T1000 (cell line): ENCODE measurements at regions not wholly inside any gene's neighbourhood (a gene's known extent, or its start where the extent isn't known, plus 50 kb on each side); places are given as distances from the start of the nearest gene placed in this dataset.
"Not testable (repeated sequence)": the region's sequence is repeated elsewhere in the genome, so short reads cannot be mapped to it uniquely, and the experiment has no call there.

ENCODE experiments used
- DNase-seq: peaks from one replicate; lab custom pipeline; 2025; ENCODE audit warnings: mixed read lengths; lab: John Stamatoyannopoulos, UW

GRCh38 chr10:77740396-77740795 is 102.8 kb upstream of the KCNMA1 start:
- not testable (repeated sequence) for DNase-seq

GRCh38 chr10:77738496-77739158 is 101.0 kb upstream of the KCNMA1 start:
- DNase-seq = no peak

- no peak for DNase-seq
Measured at GRCh38 chr10:77737608-77738007, 100.0 kb upstream of the KCNMA1 start.

GRCh38 chr10:77735136-77735535 is 97.5 kb upstream of the KCNMA1 start:
- DNase-seq = not testable (repeated sequence)

- no peak for DNase-seq
Measured at GRCh38 chr10:77732213-77733003, 94.8 kb upstream of the KCNMA1 start.

GRCh38 chr10:77727481-77727880 is 89.9 kb upstream of the KCNMA1 start:
- DNase-seq = no peak

- DNase-seq = no peak
Measured at GRCh38 chr10:77726732-77727131, 89.1 kb upstream of the KCNMA1 start.

GRCh38 chr10:77726301-77726700 is 88.7 kb upstream of the KCNMA1 start:
- DNase-seq = no peak

GRCh38 chr10:77724820-77725219 is 87.2 kb upstream of the KCNMA1 start:
- no peak for DNase-seq

GRCh38 chr10:77723376-77723775 is 85.8 kb upstream of the KCNMA1 start:
- DNase-seq = no peak

- DNase-seq = not testable (repeated sequence)
Measured at GRCh38 chr10:77722956-77723355, 85.3 kb upstream of the KCNMA1 start.

GRCh38 chr10:77721815-77722214 is 84.2 kb upstream of the KCNMA1 start:
- no peak for DNase-seq

- DNase-seq = no peak
Measured at GRCh38 chr10:77718957-77719356, 81.3 kb upstream of the KCNMA1 start.

- not testable (repeated sequence) for DNase-seq
Measured at GRCh38 chr10:77718312-77718711, 80.7 kb upstream of the KCNMA1 start.

GRCh38 chr10:77717336-77717735 is 79.7 kb upstream of the KCNMA1 start:
- no peak for DNase-seq

GRCh38 chr10:77716458-77717317 is 79.1 kb upstream of the KCNMA1 start:
- DNase-seq = no peak

GRCh38 chr10:77715536-77715935 is 77.9 kb upstream of the KCNMA1 start:
- DNase-seq = no peak

- no peak for DNase-seq
Measured at GRCh38 chr10:77715088-77715487, 77.5 kb upstream of the KCNMA1 start.

- no peak for DNase-seq
Measured at GRCh38 chr10:77713521-77714280, 76.1 kb upstream of the KCNMA1 start.

GRCh38 chr10:77712207-77712606 is 74.6 kb upstream of the KCNMA1 start:
- no peak for DNase-seq

- DNase-seq = no peak
Measured at GRCh38 chr10:77711683-77712049, 74.1 kb upstream of the KCNMA1 start.
